Testis (tissue), 2 donors: ENCODE measurements at regions not wholly inside any gene's neighbourhood (a gene's known extent, or its start where the extent isn't known, plus 50 kb on each side); places are given as distances from the start of the nearest gene placed in this dataset.

Source experiments
- DNase-seq: peaks from one replicate; pipeline ENCODE4 v3.0.0-alpha.2; 2019
- H3K27ac ChIP-seq, 2 donors: fragments of 200-600 bp; sonication (generic); one replicate each; pipeline ENCODE4 v1.5.1; 2019
- H3K27me3 ChIP-seq: fragments of 200-600 bp; sonication (generic); one replicate; pipeline ENCODE4 v1.5.1; 2019
- H3K36me3 ChIP-seq: fragments of 200-600 bp; sonication (generic); one replicate; pipeline ENCODE4 v1.5.1; 2017; ENCODE audit warnings: low read depth; ENCODE audit errors: missing control alignments
- H3K4me1 ChIP-seq: fragments of 200-600 bp; sonication (generic); one replicate; pipeline ENCODE4 v1.5.1; 2019
- H3K4me3 ChIP-seq, 2 donors: fragments of 200-600 bp; sonication (generic); one replicate each; pipeline ENCODE4 v1.5.1; 2017 to 2019
- H3K9me3 ChIP-seq: fragments of 200-600 bp; sonication (generic); one replicate; pipeline ENCODE4 v1.5.1; 2017
- CTCF ChIP-seq, 3 experiments: fragments of 450-650 bp in 2 of 3; fragments of 200-600 bp in 1 of 3; sonication (generic) in 1 of 3; IDR thresholded peaks; one replicate each; pipeline ENCODE4 v1.5.1; 2016 to 2019; ENCODE audit warnings: antibody characterized with exemption in 3 of 3, mild to moderate bottlenecking in 2 of 3, moderate library complexity in 1 of 3
- POLR2A ChIP-seq: fragments of 450-650 bp; IDR thresholded peaks from one replicate; pipeline ENCODE4 v1.6.1; 2017; ENCODE audit warnings: antibody characterized with exemption, mild to moderate bottlenecking, moderate library complexity
- WGBS, 2 donors: methylation state at CpG; one replicate each; pipeline ENCODE4 v1.1.5; 2018; 5-methylcytosine and 5-hydroxymethylcytosine counted together
- intact Hi-C: fragments of 100-400 bp; cut with DNase I; formaldehyde crosslinking; loops from one replicate; pipeline ENCODE4 v1.15.1; 2023; ENCODE audit warnings: low total_unique reads

DNA sequence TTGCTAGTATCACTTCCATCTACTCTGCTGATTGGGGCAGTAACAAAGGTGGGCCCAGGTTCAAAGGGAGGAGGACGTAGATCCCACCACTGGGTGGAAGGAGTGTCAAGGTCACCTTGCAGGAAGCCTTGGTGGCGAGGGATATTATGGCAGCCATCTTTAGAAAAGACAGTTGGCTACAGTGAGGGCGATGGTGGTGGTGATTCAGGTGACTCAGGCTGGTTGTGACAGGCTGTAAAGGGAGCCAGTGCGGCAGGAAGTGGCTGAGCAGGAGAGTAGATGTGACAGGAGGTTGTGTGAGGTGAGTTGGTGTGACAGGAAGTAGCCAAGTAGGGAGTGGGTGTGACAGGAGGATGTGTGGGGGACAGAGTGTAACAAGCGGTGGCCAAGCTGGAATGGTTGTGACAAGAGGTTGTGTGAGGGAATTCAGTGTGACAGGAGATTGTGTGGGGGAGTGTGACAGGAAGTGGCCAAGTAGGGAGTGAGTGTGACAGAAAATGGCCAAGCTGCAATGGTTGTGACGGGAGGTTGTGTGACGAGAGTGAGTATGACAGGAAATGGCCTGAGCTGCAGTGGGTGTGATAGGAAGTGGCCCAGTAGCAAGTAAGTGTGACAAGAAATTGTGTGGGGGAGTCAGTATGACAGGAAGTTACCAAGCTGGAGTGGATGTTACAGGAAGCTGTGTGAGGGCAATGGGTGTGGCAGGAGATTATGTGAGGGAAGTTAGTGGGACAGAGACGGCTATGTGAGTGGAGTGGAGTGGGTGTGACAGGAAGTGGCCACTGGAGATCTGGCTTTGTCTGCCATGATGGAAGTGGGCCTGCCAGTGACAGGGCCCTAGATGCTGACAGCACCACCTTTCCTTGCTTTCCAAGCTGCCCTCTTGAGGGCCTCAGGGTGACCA, 136.5 kb upstream of the MYL2 start:
- Histone ChIP-seq H3K36me3 (no peaks in the 10 kb centered on the region), H3K27me3 (no peaks in the 10 kb centered on the region), H3K4me3 (no peak overlapping the region), H3K4me1 (no peaks in the 10 kb centered on the region), H3K27ac (no peak overlapping the region), H3K9me3 (no peaks in the 10 kb centered on the region)
- intact Hi-C loops: no loop called here
- TF ChIP-seq POLR2A: no peak
- no peak for DNase-seq
- WGBS, 2 donors: 80 to 86% methylated on average over 8 of the region's 8 CpGs

- no peak for DNase-seq
Measured at GRCh38 chr12:111055181-111055880, 135.0 kb upstream of the MYL2 start.

DNA sequence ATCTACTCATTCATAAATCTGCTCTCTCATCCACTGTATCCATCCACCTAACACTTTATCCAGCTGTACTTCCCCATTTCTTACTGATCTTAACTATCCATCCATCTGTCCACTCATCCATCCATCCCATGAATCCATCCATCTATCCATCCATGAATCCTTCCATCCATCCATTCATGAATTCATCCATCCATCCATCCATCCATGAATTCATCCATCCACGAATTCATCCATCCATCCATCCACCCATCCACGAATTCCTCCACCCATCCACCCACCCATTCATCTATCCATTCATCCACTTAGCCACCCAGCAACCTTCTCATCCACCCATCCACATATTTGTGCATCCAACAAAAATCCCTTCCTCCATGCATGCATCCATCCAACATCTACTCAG, 128.6 kb upstream of the MYL2 start:
- Histone ChIP-seq H3K4me3 (no peak overlapping the region), H3K27me3 (no peaks in the 10 kb centered on the region), H3K9me3 (no peaks in the 10 kb centered on the region), H3K36me3 (no peaks in the 10 kb centered on the region), H3K27ac (no peak overlapping the region), H3K4me1 (no peaks in the 10 kb centered on the region)
- DNase-seq: no peak
- TF ChIP-seq POLR2A (no peak), CTCF (IDR thresholded peaks at IDR 0.05) (no peak)
- intact Hi-C loops: no loop called here
- 89 to 92% methylated on average over 2 of the region's 2 CpGs for WGBS, 2 donors

More at GRCh38 chr12:111055181-111055880, 135.0 kb upstream of the MYL2 start:
- Histone ChIP-seq H3K9me3 (no peaks in the 10 kb centered on the region), H3K4me1 (no peaks in the 10 kb centered on the region), H3K4me3 (no peak overlapping the region), H3K27me3 (no peaks in the 10 kb centered on the region), H3K27ac (no peak overlapping the region), H3K36me3 (no peaks in the 10 kb centered on the region)
- intact Hi-C loops: no loop called here
- WGBS, 2 donors: 93 to 94% methylated on average over 9 to 17 of the region's 17 CpGs
- TF ChIP-seq CTCF (IDR thresholded peaks at IDR 0.05): no peak
- TF ChIP-seq POLR2A: no peak

DNA sequence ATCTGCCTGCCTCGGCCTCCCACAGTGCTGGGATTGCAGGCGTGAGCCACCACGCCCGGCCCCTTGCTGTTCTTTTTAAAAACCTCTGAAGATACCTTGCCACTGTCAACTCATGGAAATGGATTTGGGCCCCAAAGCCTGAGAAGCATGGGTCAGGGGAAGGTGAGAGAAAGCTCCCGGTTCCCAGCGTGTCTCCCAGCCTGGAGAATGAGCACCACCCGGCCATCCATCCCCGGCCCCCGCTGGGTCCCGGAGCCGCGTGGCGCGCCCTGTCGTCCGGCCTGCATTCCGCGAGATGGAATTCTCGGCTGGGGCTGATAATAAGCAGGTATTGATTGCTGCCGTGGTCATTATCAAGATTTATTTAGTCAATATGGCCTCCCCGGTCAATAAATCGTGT, 126.5 kb upstream of the MYL2 start:
- no peak overlapping the region for H3K27ac ChIP-seq
- TF ChIP-seq CTCF (IDR thresholded peaks at IDR 0.05) (no peak), POLR2A (no peak)

DNA sequence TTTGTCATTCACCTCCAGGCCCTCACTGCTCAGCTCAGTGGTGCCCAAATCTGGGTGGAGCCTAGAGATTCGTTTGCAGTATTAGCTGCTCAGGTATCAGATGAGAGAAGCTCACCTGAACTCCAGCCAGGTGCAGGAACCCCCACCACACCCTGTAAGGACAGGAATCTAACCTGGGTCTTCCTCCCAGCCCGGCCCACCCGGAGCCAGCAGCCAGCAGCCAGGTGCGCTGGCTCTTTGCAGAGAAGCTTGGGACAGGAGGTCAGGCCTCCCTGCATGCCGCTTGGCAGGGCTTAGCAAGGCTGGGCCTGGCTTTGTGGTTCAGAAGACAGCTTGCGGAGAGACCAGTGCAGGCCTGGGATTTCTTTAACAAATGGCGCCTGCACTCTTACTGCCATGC, 125.6 kb upstream of the MYL2 start:
- intact Hi-C loops: no loop called here
- WGBS, 2 donors: 87 to 88% methylated on average over 4 to 7 of the region's 7 CpGs

More for the DNA sequence above, 126.5 kb upstream of the MYL2 start:
- H3K36me3 ChIP-seq: no peaks in the 10 kb centered on the region
- H3K27me3 ChIP-seq: no peaks in the 10 kb centered on the region
- no peaks in the 10 kb centered on the region for H3K4me1 ChIP-seq
- intact Hi-C loops: no loop called here
- H3K9me3 ChIP-seq: no peaks in the 10 kb centered on the region
- H3K4me3 ChIP-seq: no peak overlapping the region
- DNase-seq: no peak
- WGBS, 2 donors: 59 to 78% methylated on average over 17 to 22 of the region's 22 CpGs

More for the DNA sequence above, 125.6 kb upstream of the MYL2 start:
- H3K36me3 ChIP-seq: no peaks in the 10 kb centered on the region
- no peaks in the 10 kb centered on the region for H3K4me1 ChIP-seq
- TF ChIP-seq CTCF (IDR thresholded peaks at IDR 0.05): no peak
- no peaks in the 10 kb centered on the region for H3K9me3 ChIP-seq
- H3K27ac ChIP-seq: no peak overlapping the region
- no peak overlapping the region for H3K4me3 ChIP-seq
- no peaks in the 10 kb centered on the region for H3K27me3 ChIP-seq
- no peak for DNase-seq
